ENCODE measurements at regions not wholly inside any gene's neighbourhood (a gene's known extent, or its start where the extent isn't known, plus 50 kb on each side); places are given as distances from the start of the nearest gene placed in this dataset.

GRCh38 chr1:101299141-101299540 lies 62.3 kb downstream of the S1PR1 start:
- H3K4me3 ChIP-seq (ENCODE audit: low read depth, low read length) = no peak overlapping the region

GRCh38 chr1:101299710-101300109 lies 62.9 kb downstream of the S1PR1 start:
- H3K27me3 ChIP-seq = no peaks in the 10 kb centered on the region
- no peak for TF ChIP-seq CTCF (IDR thresholded peaks at IDR 0.05; ENCODE audit: low read depth, low read length)
- no peaks in the 10 kb centered on the region for H3K9me3 ChIP-seq
- DNase-seq = no peak
- H3K4me3 ChIP-seq (ENCODE audit: low read depth, low read length) = no peak overlapping the region
- H3K36me3 ChIP-seq = no peaks in the 10 kb centered on the region
- H3K4me1 ChIP-seq = peaks cover 4% of the 10 kb centered on the region; the same call in 1 of the 2 replicates

More at GRCh38 chr1:101299141-101299540, 62.3 kb downstream of the S1PR1 start:
- Histone ChIP-seq H3K4me1 (peaks cover 4% of the 10 kb centered on the region; the same call in 1 of the 2 replicates), H3K36me3 (no peaks in the 10 kb centered on the region), H3K27me3 (no peaks in the 10 kb centered on the region), H3K9me3 (no peaks in the 10 kb centered on the region)
- DNase-seq = no peak
- no peak for TF ChIP-seq CTCF (IDR thresholded peaks at IDR 0.05; ENCODE audit: low read depth, low read length)

DNA sequence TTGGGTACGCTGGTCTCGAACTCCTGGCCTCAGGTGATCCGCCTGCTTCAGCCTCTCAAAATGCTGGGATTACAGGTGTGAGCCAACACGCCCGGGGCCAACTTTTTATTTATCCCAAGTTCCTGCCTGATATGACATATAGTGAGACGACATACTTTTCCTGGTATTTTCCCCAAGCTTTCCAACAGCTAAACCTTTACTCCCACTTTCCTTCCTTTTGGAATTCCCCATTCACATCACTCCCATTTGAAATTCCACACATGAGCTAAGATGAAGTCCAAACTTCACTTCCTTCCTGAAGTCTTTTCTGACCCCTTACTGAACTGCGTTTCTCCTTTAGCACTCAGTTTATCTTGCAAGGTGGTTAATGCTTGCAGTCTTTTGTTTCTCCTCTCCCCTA lies 64.1 kb downstream of the S1PR1 start:
- Histone ChIP-seq H3K4me3 (ENCODE audit: low read depth, low read length) (no peak overlapping the region), H3K27me3 (no peaks in the 10 kb centered on the region), H3K36me3 (no peaks in the 10 kb centered on the region), H3K4me1 (peaks cover 4% of the 10 kb centered on the region; the same call in 1 of the 2 replicates), H3K9me3 (no peaks in the 10 kb centered on the region)
- no peak for DNase-seq
- TF ChIP-seq CTCF (IDR thresholded peaks at IDR 0.05; ENCODE audit: low read depth, low read length) = no peak

- peaks cover 4% of the 10 kb centered on the region; the same call in 1 of the 2 replicates for H3K4me1 ChIP-seq
- TF ChIP-seq CTCF (IDR thresholded peaks at IDR 0.05; ENCODE audit: low read depth, low read length) = no peak
- H3K27me3 ChIP-seq = no peaks in the 10 kb centered on the region
- H3K9me3 ChIP-seq = no peaks in the 10 kb centered on the region
- H3K36me3 ChIP-seq = no peaks in the 10 kb centered on the region
- H3K4me3 ChIP-seq (ENCODE audit: low read depth, low read length) = no peak overlapping the region
- no peak for DNase-seq
Observed at GRCh38 chr1:101301446-101302057, 64.7 kb downstream of the S1PR1 start.

DNA sequence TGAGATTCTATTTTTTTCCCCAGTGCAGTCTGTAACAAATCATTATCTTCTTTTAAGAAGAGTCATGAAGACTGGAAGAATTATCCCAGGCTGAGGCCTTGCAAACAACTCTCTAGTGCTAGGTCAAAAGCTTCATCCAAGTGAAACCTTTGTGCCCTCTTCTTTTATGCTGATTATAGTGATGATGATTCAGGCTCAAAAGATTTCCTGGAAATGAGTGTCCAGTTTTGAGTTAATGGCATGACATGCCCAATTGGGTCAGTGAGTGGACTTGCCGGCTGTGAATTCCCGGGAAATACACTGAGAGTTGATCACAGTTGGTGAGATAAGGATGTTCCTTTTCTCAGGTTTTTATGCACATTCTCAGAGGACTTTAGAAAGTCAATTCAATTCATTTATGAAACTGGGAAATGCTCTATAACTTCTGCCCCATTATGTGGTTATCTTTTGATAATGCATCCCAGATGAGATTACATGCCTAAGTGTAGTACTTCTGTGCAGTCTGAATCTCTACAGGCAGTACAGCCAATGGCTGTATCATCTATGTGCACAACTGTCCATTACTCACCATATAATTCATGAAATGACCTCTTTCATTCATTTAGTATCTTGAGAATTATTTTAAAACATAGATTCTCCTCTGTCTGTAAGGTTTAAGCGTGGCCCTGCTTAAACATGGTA lies 66.2 kb downstream of the S1PR1 start:
- no peaks in the 10 kb centered on the region for H3K36me3 ChIP-seq
- no peaks in the 10 kb centered on the region for H3K27me3 ChIP-seq
- no peaks in the 10 kb centered on the region for H3K9me3 ChIP-seq
- H3K4me3 ChIP-seq (ENCODE audit: low read depth, low read length) = no peak overlapping the region
- TF ChIP-seq CTCF (IDR thresholded peaks at IDR 0.05; ENCODE audit: low read depth, low read length) = no peak
- peaks cover 4% of the 10 kb centered on the region; the same call in 1 of the 2 replicates for H3K4me1 ChIP-seq
- DNase-seq = no peak

All from BE2C (cell line).